ENCODE measurements at regions not wholly inside any gene's neighbourhood (a gene's known extent, or its start where the extent isn't known, plus 50 kb on each side); places are given as distances from the start of the nearest gene placed in this dataset.

- no peak overlapping the region for H3K4me2 ChIP-seq (replicated peaks; ENCODE audit: low read depth, low read length, poor library complexity, severe bottlenecking)
- H3K4me1 ChIP-seq (ENCODE audit: control insufficient read depth in 2 of 2, insufficient read depth in 2 of 2, low read length in 2 of 2) = no peaks in the 10 kb centered on the region
- ChIA-PET CTCF (no interaction called here), POLR2A (no interaction called here)
- H3K27me3 ChIP-seq (replicated peaks in 1 of 4; ENCODE audit: control extremely low read depth in 1 of 4, control insufficient read depth in 3 of 4, insufficient read depth in 4 of 4, low read length in 3 of 4) = no peaks in the 10 kb centered on the region
- Mint-ChIP-seq H3K9me3 (ENCODE audit: insufficient read depth) (no peaks in the 10 kb centered on the region), H3K27me3 (no peaks in the 10 kb centered on the region), H3K4me1 (peaks cover 6% of the 10 kb centered on the region), H3K27ac (no peak overlapping the region), H3K4me3 (no peak overlapping the region)
- no peak overlapping the region for H3K9ac ChIP-seq (ENCODE audit: low read length)
- ATAC-seq (ENCODE audit: low read depth) (no peak), DNase-seq (no peak)
- intact Hi-C loops (cut with micrococcal nuclease) = no loop called here
- H4K20me1 ChIP-seq (ENCODE audit: control insufficient read depth, insufficient read depth, low read length, poor library complexity, severe bottlenecking) = no peaks in the 10 kb centered on the region
- no peak for TF ChIP-seq CTCF (IDR thresholded peaks at IDR 0.05)
- no peak for TF ChIP-seq EZH2 (IDR thresholded peaks at IDR 0.05; ENCODE audit: borderline replicate concordance, insufficient read depth, low read depth, low read length, poor library complexity, severe bottlenecking)
- 98% methylated on average over 5 of the region's 5 CpGs for WGBS (ENCODE audit: insufficient coverage)
- H2AFZ ChIP-seq (ENCODE audit: insufficient read depth, low read depth, low read length, poor library complexity, severe bottlenecking) = no peak overlapping the region
- no peaks in the 10 kb centered on the region for H3K79me2 ChIP-seq (ENCODE audit: control insufficient read depth, insufficient read depth, low read length)
- H3K36me3 ChIP-seq (replicated peaks in 1 of 2; ENCODE audit: control extremely low read depth in 1 of 2, control insufficient read depth in 1 of 2, extremely low read depth in 1 of 2, insufficient read depth in 2 of 2, low read length in 1 of 2) = no peaks in the 10 kb centered on the region
- no peak overlapping the region for H3K4me3 ChIP-seq (ENCODE audit: control extremely low read depth in 1 of 5, extremely low read depth in 1 of 5, insufficient read depth in 1 of 5, low read depth in 2 of 5, low read length in 4 of 5)
- H3K9me3 ChIP-seq (ENCODE audit: control extremely low read depth in 1 of 3, control insufficient read depth in 2 of 3, insufficient read depth in 1 of 3, low read length in 2 of 3) = no peaks in the 10 kb centered on the region
- H3K27ac ChIP-seq (ENCODE audit: low read length in 2 of 2) = no peak overlapping the region
These were observed 431.4 kb downstream of the PDCD6IP start for GRCh38 chr3:34229876-34230275.

- H3K4me3 Mint-ChIP-seq = no peak overlapping the region
- H3K4me1 Mint-ChIP-seq = peaks cover 2% of the 10 kb centered on the region
- ChIA-PET POLR2A (no interaction called here), CTCF (no interaction called here)
- no peak overlapping the region for H3K27ac ChIP-seq (ENCODE audit: low read length in 2 of 2)
- no peak overlapping the region for H3K9ac ChIP-seq (ENCODE audit: low read length)
- TF ChIP-seq CTCF (IDR thresholded peaks at IDR 0.05) = no peak
- no peak for TF ChIP-seq EZH2 (IDR thresholded peaks at IDR 0.05; ENCODE audit: borderline replicate concordance, insufficient read depth, low read depth, low read length, poor library complexity, severe bottlenecking)
- no peaks in the 10 kb centered on the region for H3K9me3 ChIP-seq (ENCODE audit: control extremely low read depth in 1 of 3, control insufficient read depth in 2 of 3, insufficient read depth in 1 of 3, low read length in 2 of 3)
- H3K27me3 Mint-ChIP-seq = no peaks in the 10 kb centered on the region
- no peak overlapping the region for H2AFZ ChIP-seq (ENCODE audit: insufficient read depth, low read depth, low read length, poor library complexity, severe bottlenecking)
- H3K79me2 ChIP-seq (ENCODE audit: control insufficient read depth, insufficient read depth, low read length) = no peaks in the 10 kb centered on the region
- 100% methylated on average over 1 of the region's 2 CpGs for WGBS (ENCODE audit: insufficient coverage)
- H3K4me3 ChIP-seq (ENCODE audit: control extremely low read depth in 1 of 5, extremely low read depth in 1 of 5, insufficient read depth in 1 of 5, low read depth in 2 of 5, low read length in 4 of 5) = no peak overlapping the region
- no peak for ATAC-seq (ENCODE audit: low read depth)
- H3K27ac Mint-ChIP-seq = no peak overlapping the region
- no peaks in the 10 kb centered on the region for H3K9me3 Mint-ChIP-seq (ENCODE audit: insufficient read depth)
- intact Hi-C loops (cut with micrococcal nuclease) = no loop called here
- H3K36me3 ChIP-seq (replicated peaks in 1 of 2; ENCODE audit: control extremely low read depth in 1 of 2, control insufficient read depth in 1 of 2, extremely low read depth in 1 of 2, insufficient read depth in 2 of 2, low read length in 1 of 2) = no peaks in the 10 kb centered on the region
- no peaks in the 10 kb centered on the region for H4K20me1 ChIP-seq (ENCODE audit: control insufficient read depth, insufficient read depth, low read length, poor library complexity, severe bottlenecking)
- no peaks in the 10 kb centered on the region for H3K27me3 ChIP-seq (replicated peaks in 1 of 4; ENCODE audit: control extremely low read depth in 1 of 4, control insufficient read depth in 3 of 4, insufficient read depth in 4 of 4, low read length in 3 of 4)
- no peak for DNase-seq
- no peak overlapping the region for H3K4me2 ChIP-seq (replicated peaks; ENCODE audit: low read depth, low read length, poor library complexity, severe bottlenecking)
- no peaks in the 10 kb centered on the region for H3K4me1 ChIP-seq (ENCODE audit: control insufficient read depth in 2 of 2, insufficient read depth in 2 of 2, low read length in 2 of 2)
These were observed 436.7 kb downstream of the PDCD6IP start for GRCh38 chr3:34235096-34235495.
